ENCODE measurements at regions not wholly inside any gene's neighbourhood (a gene's known extent, or its start where the extent isn't known, plus 50 kb on each side); places are given as distances from the start of the nearest gene placed in this dataset.
A peak's percentile ranks its signal among the peaks of the same experiment; 100 is the strongest.

DNA sequence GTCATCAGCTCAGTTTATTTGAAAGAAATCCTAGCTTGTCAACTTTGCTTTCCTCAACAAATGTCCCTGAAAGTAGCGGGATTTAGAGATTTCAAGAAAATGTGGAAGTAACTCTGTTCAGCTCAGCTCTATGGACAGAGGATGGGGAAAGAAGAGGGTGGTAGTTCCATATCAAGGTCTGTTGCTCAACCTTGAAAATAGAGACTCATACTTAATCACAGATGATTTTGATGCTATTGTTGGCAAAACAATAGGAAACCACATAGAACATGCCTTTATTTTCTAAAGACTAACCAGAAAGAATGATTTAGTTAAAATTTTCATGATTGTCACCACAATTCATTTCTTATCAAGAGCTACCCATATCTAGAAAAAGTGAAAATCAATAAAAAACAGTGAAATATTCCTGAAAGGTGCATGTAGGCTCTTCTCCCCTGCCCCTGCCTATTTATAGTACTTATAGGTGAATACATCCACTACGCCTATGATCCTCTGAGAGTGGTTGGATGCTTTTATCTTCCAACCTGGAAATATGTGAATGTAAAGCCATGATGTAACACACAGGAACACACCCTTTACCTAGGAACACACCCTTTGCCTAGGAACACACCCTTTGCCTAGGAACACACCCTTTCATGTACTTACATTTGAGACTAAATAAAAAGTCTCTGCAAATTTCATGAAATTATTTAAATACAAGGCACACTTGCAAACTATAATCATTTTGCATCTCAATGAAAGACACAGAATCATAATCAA lies 65.8 kb downstream of the ETAA1 start:
- DNase-seq = peak; percentile 29

DNA sequence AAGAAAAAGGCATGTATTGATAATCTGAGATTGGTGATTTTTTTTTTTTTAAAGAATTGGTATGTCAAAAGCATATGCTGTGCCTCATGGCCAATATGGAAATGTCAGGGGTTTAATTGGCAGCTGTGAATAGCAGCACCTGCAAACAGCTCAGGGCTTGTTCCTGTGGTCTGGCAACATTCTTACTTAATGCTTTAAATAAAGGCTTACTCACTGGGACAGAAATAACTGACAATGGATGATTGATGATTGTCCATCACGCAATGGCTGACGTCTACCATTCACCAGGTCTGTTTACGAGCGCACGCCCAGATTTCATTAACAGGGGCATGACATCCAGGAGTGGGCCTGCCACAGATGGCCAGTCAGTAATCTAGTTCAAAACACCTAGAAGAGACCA lies 66.7 kb downstream of the ETAA1 start:
- DNase-seq = peak; percentile 98

DNA sequence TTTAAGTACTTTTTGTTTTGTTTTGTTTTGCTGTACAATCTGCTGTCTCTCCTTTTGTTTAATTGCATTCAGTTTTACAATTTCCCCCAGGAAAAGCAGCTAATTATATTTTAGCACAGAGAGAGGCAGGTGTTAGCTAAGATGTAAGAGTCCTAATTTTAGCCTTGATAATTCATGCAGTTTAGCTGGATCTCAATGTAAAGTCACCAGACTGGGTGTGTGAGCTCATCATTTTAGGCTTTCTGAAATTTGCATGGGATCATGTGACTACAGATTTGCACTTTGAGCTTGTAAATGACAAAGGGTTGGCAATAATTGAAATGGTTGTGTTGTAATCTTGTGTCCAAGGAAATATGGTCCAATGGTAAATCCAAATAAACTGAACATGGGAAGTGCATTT lies 68.5 kb downstream of the ETAA1 start:
- peak; percentile 87 for DNase-seq

DNA sequence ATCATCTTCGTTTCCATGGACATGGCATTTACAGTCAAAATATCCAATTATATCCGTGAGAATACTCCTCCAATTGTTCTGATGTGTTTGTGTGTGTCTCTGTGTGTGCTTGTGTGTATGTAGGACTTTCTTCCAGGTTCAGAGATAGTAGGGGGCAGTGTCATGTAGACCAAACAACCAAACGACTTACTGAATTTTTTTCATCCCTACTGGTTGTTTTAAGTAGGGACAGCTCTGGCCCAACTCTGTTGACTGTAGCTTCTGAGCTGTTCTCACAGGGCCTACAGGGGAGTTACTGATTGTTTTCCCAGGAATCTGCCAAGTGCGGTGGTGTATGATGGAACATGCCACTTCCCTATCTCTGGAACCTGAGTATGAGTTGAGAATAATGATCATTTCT lies 69.6 kb downstream of the ETAA1 start:
- DNase-seq = no peak

DNA sequence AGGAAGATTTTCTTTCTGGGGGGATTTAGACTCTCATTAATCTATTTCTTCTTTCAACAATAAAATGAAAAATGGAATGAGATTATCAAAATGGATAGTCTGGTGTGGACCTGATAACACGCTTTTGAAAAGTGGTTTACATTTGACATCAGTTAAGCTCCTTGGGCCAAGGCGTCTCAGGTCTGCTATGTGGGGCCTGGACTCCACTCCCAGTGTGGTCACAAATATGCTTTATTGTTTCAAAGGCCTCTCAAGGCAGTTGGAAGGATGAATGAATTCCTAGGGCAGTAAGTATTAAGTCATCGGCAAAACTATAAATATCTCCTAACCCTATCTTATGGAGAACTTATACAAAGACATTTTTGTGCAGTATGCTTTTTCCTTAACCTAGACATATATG lies 74.5 kb downstream of the ETAA1 start:
- no peak for DNase-seq

DNA sequence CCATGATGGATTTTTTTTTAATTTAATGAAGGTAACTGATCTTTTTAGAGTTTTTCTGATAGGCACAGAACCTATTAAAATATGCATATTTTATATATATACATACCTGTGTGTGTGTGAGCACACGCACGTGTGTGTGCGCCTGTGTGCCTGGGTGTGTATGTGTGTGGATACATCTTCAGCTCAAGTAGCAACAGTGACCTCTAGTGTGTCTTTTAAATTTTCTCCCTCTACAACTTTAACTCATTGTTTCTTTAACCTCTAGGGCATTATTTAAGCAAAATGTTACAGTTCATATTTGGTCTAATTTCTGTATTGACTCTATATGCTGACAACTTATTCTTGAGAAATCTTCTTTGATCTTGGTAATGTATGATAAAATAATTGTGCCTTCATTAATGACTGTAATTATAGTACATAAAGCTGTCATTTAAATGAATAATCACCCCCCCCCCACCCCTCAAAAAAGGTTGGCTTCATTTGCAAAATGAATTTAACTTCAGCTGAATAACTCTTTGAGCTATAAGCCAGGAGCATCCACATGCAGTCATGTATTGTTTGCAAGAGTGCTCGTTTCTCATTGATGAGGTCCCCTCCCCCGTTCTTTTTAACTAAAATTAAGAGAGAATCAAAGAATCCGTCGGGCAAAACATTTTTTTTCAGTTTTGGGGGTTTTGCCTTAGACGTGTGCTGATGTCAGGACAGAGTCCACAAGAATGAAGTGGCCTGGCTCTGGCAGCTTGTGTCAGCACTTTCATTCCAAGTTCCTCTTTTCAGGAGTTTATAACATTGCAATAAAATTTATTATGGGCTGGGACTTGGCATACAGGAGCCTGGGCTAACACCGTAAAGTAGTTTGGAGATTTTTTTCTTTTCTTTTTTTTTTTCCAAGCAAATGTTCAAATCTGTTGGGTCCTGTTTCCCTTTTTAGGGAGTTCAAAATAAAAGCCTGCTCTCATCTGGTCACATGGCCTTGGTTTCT lies 80.0 kb downstream of the ETAA1 start:
- peak; percentile 87 for DNase-seq

DNA sequence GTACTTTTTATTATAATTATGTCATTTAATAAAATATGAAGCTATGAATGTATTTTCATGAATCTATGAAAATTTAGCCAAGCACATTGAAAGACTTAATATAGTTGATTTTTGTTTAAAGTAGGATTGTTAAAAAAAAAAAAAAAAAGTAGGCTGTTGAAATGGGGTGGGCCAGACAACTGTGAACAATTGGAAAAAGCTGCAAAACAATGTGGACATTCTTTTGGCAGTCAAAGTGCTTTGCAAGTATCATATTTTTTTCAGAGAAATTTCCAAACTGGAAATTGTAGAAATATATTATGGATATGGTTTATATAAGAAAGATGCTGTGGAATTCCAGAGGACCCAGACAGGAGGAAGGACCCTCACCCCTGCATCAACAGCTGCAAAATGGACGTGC lies 82.1 kb downstream of the ETAA1 start:
- DNase-seq = no peak

DNA sequence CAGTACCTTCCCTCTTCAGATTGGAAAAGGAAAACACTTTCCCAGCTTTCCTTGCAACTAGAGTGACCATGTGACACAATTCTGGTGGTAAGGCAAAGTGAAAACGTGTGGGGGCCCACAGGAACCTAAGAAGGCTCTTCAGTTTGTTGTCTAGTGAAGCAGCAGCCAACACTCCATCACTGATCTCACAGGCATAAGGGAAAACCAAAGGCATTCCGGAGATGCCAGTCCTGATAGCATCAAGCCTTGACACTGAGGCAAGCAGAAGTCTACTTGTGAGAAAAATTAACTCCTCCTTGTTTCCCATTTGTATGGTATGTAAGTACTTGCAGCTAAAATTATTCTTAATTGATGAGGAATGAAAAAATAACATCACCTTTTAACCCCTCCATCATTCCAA lies 88.3 kb downstream of the ETAA1 start:
- DNase-seq = no peak

DNA sequence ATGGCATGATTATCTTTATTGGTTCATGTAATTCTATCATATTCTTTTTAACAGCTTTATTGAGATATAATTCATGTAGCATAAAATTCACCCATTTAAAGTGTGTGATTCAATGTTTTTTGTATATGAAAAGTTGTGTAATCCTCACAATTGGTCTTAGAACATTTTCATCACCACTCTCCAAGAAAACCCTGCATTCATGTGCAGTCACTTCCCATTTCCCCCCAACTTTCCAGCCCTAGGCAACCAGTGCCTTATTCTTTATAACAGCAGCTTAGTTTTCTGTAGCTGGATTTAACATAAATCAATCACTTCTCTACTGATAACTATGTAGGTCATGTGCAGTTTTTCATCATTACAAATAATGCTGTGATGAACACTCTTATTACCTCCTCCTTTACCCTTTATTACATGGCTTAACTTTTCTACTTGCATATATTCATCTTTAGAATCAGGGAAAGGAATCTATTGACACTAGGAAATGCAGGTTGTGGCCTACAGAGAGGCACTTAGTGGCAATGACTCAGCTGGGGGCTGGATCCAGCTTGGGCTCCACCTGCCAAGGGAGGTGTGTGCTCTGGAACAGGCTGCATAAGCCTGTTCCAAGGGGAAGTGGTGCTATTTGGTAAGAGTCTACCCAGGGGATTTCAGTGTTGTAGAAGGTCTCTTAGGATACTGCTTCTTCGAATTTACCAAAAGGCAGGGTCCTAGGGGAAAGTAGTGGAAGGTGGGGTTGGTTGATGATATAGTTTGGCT lies 89.1 kb downstream of the ETAA1 start:
- no peak for DNase-seq

DNA sequence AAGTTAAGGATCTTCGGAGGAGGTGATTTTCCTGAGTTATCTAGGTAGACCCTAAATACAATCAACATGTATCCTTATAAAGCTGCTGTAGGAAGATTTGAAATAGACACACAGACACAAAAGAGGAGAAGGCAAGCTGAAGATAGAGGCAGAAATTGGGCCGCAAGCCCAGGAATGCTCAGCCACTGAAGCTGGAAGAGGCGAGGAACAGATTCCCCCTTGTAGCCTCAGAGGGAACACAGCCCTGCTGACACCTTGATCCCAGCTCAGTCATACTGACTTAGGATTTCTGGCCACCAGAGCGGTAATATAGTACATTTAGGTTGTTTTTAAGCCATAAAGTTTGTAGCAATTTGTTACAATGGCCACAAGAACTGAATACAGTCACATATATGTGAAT lies 90.9 kb downstream of the ETAA1 start:
- no peak for DNase-seq

DNA sequence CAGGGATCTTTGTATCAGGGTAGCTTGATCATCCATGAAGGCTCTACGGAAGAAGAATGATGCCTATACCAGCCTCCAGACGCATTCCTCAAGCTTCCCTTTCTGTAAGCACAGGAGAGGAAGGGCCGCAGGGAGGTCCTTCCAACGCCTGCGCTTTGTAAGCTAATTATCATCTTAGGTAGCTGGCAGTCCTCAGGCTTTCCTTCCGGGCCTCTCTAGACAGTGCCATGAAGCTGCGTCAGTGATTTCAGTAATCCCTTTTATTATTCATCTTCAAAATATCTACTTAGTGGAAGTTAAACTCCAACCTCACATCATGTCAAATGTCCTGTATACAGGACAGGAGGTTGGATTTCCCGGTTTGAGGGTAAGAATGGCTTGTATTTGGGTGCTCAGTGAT lies 92.3 kb downstream of the ETAA1 start:
- DNase-seq = no peak

DNA sequence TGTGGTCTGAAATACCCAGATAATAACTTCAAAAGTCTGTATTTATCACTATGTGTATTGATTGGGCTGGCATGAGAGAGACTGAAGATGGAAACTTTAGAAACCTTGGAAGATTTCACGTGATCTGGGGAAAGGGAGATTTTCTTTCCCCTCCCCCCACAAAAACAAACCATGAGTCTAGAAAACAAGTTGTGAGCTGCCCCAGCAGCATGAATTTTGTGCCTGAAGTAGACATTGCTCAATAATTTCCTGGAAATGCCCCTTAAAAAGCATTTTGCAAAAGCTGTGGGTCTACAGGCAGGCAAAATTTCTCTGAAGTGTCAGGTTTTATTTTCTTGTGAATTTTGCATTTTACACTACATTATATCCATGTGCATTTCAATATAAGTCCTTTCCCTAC lies 101.8 kb downstream of the ETAA1 start:
- no peak for DNase-seq

DNA sequence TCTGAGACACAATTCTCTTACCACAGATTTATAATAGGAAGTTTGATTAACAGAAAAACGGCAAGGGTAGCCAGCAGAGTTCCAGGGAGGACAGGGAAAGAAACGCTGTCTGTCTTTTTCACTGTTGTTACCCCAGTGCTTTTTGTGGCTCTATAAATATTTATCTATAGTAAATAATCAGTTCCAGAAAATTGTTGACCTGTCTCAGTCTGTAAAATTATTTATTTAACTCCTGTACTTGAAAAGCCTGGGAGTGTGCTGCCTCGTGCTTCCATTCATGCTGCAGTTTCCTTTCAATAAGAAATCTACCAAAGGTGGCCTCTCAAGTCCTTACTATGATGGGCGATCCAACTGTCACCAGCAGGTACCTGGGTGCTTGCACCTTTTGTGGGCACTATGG lies 102.9 kb downstream of the ETAA1 start:
- no peak for DNase-seq

DNA sequence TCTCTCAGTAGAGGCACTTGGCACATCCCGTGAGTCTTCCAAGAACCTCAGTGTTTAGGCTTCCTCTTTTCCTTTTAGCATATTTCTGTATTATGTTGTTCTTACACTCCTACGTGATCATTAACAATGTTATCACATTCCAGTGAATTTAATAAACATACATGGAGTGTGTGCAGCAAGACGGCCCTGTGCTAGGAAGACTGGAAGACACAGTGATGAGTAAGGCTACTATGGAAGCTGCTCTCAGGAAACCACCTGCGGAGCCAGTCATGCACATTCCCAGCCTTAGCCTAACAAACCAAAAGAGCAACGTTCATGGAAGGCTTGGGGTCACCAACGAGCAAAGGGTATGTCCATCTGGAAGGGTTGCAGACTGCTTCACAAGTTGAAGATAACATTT lies 103.4 kb downstream of the ETAA1 start:
- no peak for DNase-seq

DNA sequence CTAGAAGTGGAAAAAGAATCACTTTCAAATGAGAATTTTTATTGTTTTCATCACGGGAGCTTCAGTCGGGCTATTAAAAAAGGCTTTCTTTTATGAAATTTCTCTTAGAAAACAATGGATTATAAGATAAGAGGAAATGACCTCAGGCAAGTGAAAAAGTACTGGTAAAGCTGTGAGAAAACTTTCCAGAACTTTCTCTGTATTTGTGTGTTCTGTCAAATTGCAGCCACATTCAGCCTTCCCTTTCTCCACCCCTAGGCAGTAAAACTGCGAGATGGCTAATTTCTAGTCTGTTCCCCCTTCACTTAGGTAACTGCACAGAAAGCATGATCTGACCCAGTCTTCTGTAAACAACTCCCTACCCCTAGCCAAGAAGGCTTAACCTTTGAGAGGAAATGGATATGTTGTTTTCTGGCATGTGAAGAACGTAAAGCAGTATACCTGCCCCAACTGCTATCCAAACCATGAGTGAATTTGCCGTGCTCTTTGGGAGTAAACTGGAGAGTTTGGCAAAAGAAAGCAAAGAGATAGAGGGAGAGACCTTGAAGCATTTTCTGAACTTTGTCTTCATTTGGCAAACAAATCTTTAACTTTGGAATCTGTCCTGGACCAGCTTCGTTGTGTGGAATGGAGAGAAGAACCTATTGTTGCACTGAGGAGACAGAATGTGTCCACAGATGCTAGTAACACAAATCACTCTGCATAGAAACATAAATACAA lies 105.4 kb downstream of the ETAA1 start:
- DNase-seq = no peak

DNA sequence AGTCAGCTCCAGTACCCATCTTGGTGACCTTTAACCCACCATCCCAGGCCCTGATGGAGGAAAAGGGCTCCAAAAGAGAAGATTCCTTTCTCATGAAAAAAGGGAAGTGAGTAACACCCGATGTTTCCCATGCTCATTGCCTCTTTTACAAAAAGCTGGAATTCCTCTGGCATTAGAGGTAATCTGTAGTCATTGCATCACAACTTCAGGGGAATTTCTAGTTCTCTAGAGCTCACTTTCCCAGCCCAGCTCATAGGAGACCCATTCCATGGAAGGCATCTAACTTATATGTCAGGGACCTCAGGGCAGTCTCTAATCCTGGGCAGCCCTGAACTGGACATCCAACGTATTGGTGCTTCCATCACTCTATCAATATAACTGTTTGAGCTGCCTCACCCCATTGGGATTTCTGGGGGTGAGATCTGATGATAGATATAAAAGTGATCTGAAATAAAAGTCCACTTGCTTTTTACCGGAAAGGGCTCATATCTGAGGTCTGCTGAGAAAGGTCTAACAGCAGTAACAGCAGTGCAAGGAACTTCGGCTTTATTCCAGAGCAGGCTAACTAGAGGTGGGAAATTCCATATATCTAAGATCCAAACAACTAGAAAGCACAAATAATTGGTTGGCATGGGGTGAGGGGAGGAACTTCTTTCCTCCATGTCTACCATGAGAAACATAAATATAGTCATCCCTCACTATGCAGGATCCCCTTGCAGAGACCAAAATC lies 106.1 kb downstream of the ETAA1 start:
- no peak for DNase-seq

DNA sequence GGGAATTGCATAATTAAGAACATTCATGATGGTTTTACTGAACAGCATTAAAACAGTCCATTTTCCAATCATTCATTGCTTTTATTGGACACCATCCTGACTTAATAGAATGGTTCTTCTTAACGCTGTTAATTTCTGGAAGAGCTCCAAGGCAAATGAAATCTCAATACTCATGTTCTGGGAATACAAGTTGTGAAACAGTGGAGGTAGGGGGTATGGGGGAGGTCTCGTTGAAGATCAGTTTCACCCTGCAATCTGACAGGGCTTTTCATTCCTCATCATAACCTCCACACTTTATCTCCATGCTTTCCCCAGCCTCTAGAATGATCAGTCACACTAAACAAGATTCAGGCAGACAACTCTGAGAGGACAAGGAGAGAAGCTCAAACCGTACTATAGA lies 113.6 kb downstream of the ETAA1 start:
- DNase-seq = no peak

DNA sequence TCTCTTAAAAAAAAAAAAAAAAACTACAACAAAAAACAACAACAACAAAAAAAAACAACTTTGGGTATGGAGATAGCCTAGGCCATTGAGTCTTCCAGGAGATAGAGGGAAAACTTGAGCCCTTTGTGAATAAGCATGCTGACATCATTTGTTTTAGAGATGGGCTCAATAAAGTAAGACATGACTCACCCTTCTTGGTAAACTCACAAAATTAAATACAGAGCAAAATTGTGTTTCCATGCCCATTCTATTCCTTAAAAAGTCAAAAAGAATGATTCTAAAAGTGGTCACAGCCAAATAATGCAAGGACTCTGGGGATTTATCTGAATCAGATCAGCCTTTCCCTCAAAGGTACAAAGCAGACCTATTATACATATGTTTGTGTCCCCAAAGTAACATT lies 117.4 kb downstream of the ETAA1 start:
- DNase-seq = no peak

DNA sequence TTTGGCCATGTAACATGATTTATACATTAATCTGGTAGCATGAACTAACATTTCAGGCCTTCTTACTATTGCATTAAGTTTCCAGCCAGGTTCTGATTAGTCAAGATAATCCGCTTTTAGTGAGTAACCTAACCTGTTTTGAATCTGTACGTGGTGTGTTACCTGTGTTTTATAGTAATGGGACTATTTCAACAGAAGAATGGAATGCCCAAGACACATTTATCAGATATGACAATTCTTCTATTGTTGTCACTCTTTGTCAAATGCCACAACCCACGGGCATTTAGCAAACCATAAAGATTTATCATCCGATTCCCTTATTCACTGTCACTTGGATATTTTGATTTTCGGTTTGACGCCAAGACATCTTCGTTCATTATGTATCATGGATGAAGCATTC lies 117.9 kb downstream of the ETAA1 start:
- no peak for DNase-seq

DNA sequence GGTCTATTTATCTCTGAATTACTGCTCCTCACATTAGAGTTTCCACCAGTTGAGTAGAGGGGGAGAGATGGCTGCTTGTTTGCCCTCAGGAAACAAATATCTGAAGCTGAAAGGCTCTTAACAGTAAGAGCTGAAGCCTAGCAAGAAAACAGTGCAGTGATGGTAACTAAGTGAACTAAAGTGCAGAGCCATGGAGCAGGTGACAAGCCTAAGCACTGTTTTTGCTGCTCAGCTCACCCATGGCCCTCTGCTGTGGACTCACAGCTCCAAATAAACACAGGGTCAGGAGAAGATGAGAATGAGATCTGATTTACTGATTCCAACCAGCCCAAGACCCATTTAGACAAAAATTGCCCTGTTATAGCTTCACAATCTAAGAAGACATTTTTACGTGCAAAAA lies 118.4 kb downstream of the ETAA1 start:
- no peak for DNase-seq

DNA sequence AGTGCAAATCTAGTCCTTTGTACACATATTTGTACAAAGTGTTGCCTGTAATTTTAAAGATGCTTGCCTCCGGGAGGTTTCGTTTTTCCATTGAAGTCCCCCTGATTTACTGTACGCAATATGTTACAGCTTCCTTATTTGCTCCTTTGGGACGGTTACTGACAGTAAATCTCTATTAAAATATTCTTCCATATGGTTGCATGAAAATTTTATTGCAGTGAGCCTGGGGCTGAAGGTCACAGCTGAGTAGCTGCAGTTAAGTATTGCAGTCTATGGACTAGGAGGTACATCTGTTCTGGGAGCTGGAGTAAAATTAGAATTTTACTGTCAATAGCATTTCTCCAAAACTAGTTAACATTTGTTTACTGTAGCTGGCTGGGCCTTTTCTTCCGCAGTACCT lies 119.2 kb downstream of the ETAA1 start:
- no peak for DNase-seq

DNA sequence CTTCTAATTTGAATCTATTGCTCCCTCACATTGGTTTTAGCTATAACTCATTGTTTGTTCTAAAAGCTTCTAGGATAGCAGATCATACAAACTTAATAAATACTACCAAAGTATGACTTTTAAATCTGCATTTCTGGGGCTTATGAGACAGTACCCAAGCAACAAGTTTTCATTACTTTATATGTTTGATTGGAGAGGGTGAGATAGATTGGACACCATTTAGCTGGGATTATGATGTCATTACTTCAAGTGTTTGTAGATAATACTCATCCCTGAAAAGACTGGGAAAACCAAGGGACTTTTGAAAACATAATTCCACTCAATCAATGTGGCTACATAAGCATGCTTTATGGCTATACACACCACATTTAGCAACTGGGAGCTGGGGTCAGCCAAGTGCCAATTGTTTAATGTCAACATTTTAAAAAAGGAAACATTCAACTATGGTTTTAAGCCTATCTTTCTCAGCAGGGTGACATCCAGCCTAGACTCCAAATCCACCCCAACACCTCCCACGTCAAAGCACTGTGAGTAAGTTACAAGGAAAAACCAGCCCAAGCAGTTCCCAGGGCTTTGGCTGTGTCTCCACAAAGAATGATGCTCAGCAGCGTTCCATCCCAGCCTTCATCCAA lies 119.9 kb downstream of the ETAA1 start:
- DNase-seq = no peak
